Brain pericyte (primary cell): ENCODE measurements at regions not wholly inside any gene's neighbourhood (a gene's known extent, or its start where the extent isn't known, plus 50 kb on each side); places are given as distances from the start of the nearest gene placed in this dataset.

Experiments used
- DNase-seq: peaks from one replicate; pipeline ENCODE4 v3.0.0-alpha.2; 2012; ENCODE audit warnings: low read depth, low spot score

GRCh38 chr21:23463365-23463764, 2143.9 kb downstream of the MRPL39 start:
- no peak for DNase-seq

DNA sequence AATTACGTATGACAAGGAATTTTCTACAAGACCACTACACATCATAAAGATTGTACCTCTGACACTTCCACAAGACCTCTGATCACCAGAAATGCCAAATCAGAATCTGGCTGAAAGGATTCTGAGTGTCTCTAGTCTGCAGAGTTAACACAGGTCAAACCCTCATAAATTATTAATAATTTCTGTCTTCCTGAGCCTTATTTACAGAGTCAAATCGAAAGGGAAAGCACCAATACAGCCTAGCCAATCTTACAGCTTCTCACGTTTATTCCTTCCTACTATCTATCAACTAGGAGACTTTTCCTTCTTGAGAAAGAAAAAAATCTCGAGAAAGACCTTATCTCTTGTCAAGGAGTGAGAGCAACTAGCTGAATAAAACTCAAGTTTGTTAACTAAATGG, 2151.6 kb downstream of the MRPL39 start:
- DNase-seq, result no peak

DNA sequence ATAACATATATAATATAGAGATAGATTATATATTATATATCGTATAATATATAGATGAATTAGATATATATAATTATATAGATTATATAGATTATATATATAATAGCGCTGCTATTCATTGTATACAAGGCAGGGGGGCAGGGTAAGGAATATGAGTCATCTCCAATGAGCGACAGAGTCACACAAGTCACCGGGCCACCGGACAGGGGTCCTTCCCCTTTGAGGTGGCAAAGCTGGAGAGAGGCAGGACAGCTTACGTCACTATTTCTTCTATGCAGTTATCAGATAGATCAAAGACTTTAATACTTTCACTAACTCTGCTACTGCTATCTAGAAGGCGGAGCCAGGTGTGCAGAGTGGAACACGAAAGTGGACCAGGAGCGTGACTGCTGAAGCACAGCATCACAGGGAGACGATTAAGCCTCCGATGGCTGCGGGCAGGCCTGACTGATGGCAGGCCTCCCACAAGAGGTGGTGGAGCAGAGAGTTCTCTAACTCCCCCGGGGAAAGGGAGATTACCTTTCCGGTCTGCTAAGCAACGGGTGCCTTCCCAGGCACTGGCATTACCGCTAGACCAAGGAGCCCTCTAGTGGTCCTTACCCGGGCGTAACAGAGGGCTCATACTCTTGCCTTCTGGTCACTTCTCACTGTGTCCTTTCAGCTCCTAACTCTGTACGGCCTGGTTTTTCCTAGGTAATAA, 2154.7 kb downstream of the MRPL39 start:
- DNase-seq, result no peak

- no peak for DNase-seq
These were observed 2162.0 kb downstream of the MRPL39 start for GRCh38 chr21:23445307-23445706.

DNA sequence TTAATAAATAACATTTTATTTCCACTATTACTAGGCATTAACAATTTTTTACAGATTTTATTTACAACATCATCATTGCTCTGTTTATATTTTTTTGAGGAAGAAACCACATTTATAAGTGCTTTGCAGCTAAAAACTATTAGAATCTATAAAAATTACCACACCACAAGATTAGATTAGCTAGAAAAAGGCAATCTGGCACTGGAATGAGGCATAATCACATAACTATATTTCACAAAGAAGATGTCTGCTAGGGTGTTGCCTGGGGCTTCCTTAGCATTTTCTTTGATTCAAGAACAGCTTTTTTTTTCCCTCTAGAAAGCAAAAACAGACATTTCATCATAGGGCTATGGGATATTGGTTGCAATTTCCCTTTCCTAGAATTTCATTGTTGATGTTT, 2169.2 kb downstream of the MRPL39 start:
- no peak for DNase-seq

DNA sequence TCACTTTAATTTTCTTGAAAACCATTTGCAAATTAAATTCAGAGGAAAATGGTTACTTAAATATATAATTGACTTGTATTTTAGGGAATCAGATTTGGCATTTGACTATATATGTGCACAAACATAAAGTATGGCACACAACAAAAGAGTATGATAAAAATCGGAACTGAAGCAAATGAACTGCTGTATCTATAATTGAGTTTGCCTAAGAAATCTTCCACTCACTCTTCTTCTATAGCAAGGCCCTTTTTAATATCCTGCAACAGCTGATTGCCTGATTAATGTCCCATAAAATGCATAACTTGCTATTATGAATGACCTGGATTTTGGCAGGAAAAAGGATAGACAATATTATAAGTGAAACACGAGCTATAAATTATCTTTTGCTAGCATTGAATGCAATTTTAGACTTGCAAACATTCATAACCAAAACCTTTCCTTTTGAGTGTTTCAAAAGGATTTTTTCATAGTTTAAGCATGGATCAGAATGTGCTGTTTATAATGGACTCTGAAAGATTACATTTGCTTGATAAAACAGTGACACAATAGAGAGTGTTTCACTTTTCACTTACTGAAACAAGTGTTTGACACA, 2204.3 kb downstream of the MRPL39 start:
- DNase-seq, result no peak

DNA sequence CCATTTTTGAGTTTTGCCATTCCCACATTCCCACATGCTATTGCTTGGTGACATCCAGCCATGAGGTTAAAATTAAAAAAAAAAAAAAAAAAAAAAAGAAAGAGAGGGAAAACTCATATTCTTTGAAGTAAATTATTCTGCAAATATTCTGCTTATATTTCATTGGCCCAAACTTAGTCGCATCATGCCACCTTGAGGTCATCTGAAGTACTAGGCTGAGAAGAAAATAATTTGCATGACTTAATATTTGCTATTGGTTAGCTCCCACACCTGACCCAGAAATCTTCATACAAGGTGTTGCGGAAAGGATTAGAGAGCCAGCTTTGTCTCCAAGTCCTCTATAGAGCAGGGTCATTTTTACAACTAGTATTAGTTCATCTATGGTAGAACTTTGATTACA, 2206.0 kb downstream of the MRPL39 start:
- DNase-seq, result no peak

DNA sequence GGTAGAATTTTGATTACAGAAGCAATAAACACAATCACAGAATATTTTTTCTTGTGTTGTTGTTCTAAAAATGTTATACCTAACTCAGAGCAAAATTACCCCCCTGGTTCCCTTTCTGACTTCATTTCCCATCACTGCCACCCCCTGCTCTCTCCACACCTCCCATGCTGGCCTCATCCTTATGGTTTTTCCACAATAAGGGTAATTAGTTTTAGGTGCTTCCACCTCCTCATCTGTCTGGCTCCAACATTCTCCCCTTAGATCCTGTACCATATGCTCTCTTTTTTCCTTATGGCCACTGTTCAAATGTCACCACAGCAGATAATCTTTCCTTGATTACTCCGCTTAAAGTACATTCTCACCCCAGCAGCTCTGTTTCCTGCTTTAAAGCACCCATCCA, 2208.6 kb downstream of the MRPL39 start:
- DNase-seq, result no peak

DNA sequence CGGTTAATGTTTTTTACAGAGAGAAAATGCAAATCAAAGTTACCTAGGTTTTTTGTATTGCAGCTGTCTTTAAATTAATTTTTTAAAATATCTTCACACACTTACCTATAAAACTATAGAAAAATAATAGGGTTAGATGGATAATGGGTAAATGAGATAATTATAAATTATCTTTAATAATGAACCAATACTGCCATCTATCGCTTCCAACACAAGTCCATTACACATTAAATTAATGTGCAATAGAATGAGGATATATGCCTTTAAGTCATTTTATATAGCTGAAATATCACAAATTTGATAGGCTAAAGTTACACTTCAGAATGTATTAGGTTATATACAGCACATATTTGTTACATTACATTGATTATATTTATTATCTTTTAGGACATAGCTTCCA, 2212.8 kb downstream of the MRPL39 start:
- DNase-seq, result no peak

GRCh38 chr21:23384679-23385078, 2222.6 kb downstream of the MRPL39 start:
- no peak for DNase-seq

GRCh38 chr21:23374155-23374554, 2233.1 kb downstream of the MRPL39 start:
- DNase-seq, result no peak

DNA sequence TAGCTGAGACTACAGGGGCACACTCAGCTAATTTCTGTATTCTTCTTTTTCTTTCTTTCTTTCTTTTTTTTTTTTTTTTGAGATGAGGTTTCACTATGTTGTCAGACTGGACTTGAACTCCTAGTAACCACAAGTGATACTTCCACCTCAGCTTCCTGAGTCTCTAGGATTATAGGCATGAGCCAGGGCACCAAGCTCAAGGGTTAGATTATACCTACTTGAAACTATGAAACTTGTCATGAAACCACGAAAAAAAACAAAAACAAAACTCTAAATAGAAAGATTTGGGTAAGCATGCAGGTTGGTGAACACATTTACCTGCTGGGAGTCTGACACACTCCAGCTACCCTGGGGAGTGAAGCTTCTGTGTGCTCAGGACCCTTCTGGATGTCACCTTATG, 2250.4 kb downstream of the MRPL39 start:
- DNase-seq, result no peak

- no peak for DNase-seq
These were observed 2291.1 kb downstream of the MRPL39 start for GRCh38 chr21:23316190-23316589.

DNA sequence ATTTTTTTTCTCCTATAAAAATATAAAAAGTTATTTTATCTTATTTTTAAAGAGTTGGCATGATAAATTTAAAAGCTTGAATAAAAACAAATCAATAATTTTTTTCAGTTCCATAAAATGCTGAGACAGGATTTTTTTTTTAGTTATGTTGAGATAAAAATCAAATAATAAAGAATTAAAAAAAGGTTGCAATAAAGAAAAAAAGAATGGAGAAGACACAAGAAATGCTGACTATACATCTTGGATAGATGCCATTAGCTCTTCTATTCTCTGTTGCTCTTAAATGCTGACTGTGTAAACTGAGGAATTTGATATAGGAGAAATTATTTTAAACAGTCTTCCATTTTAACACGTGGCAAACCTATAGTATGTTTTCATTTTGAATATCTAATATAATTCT, 2298.5 kb downstream of the MRPL39 start:
- DNase-seq, result no peak

- no peak for DNase-seq
These were observed 2300.2 kb downstream of the MRPL39 start for GRCh38 chr21:23307065-23307464.

- no peak for DNase-seq
These were observed 2294.1 kb downstream of the NCAM2 start for GRCh38 chr21:23292292-23292691.

DNA sequence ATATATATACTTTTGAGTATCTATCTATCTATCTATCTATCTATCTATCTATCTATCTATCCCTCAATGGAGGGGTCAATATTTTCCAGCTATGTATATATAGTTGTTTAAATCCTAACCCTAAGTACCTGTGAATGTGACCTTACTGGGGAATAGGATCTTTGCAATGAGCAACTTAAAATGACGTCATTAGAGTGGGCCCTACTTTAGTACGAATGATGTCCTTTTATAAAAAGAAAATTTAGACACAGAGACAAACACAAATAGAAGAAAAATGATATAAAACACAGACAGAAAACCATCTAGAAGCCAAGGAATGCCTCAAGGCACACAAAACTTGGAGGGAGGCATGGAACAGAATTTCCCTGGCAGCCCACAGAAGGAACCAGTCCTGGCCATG, 2283.7 kb downstream of the NCAM2 start:
- DNase-seq, result no peak

- no peak for DNase-seq
These were observed 2251.6 kb downstream of the NCAM2 start for GRCh38 chr21:23249760-23250159.

DNA sequence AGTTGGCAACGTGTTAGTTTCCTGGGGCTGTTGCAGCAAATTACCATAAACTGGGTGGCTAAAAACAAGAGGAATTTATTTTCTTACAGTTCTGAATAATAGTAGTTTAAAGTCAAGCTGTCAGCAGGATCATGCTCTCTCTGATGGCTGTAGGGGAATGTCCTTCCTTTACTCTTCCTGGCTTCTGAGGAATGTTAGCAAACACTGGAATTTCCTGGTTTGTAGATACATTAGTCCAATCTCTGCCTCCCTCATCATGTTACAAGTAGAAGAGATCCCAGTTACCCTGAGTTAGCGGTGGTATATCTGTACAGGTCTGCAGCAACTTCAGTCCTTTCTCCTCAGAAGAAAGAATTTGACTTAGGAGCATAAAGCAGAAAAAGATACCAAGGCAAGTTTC, 2249.1 kb downstream of the NCAM2 start:
- DNase-seq, result no peak

- DNase-seq, result no peak
These were observed 2247.0 kb downstream of the NCAM2 start for GRCh38 chr21:23245255-23245654.

- no peak for DNase-seq
These were observed 2225.7 kb downstream of the NCAM2 start for GRCh38 chr21:23223882-23224281.

- no peak for DNase-seq
These were observed 2220.5 kb downstream of the NCAM2 start for GRCh38 chr21:23218667-23219066.

DNA sequence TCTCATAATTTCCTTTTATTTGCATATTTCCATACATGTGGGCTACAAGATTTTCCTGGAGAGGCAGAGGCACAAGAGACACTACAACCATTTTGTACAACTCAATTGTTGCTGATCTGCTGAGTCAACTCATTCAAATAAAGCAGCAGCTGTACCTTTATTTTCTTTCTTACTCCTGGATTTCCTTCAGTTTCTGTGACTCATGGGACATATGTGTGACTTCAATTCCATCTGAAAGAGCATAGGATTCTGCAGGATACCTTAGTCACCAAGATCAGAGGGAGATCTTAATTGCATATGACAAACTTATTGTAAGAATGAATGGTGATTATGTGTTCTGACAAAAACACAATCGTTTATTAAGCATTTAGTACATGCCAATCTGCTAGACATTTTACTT, 2219.4 kb downstream of the NCAM2 start:
- DNase-seq, result no peak

DNA sequence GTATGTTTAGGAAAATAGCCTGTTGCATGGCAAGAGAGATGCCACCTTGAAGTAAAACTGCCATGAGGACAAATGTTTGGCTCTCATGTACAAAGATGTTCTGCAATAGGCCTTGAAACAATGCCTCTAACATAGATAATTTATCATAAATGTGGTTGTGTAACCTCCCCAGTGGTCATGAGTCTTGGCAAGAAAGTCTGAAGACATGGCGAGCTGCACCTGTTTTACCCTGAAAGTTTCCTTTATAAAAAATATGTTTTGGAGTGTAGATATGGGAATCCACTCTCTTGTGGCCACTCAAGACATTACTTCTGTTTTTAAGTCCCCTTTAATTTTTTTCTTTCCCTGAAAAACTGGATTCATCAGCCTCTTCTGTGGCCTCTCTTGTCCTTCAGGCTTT, 2217.1 kb downstream of the NCAM2 start:
- no peak for DNase-seq
